ENCODE measurements at regions not wholly inside any gene's neighbourhood (a gene's known extent, or its start where the extent isn't known, plus 50 kb on each side); places are given as distances from the start of the nearest gene placed in this dataset.

DNA sequence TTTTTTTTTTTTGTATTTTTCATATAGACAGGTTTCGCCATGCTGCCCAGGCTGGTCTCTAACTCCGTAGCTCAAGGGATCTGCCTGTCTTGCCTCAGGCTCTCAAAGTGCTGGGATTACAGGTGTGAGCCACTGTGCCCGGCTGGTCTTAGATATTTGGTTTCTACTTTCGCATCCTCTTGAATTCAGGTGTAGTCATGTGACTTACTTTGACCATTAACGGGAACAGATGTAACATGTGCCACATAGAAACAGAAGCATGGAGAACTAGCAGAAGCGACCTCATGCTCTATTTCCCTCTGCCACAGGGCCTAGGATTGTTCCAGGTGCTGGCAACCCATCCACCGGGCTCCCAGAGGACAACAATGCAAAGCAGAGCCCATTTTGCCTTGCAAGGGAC is 166.6 kb downstream of the CYLD start:
- no peaks in the 10 kb centered on the region for H3K9me3 ChIP-seq

GRCh38 chr16:50906454-50906853 is 164.6 kb downstream of the CYLD start:
- no peak for TF ChIP-seq CTCF (IDR thresholded peaks at IDR 0.05; ENCODE audit: low read depth, low read length)
- Histone ChIP-seq H3K9me3 (no peaks in the 10 kb centered on the region), H3K36me3 (no peaks in the 10 kb centered on the region), H3K27me3 (peaks cover 4% of the 10 kb centered on the region; the same call in 1 of the 2 replicates), H3K4me3 (ENCODE audit: low read depth, low read length) (no peak overlapping the region), H3K4me1 (no peaks in the 10 kb centered on the region)
- no peak for DNase-seq

More for the DNA sequence above, 166.6 kb downstream of the CYLD start:
- H3K4me1 ChIP-seq: no peaks in the 10 kb centered on the region
- DNase-seq: no peak
- TF ChIP-seq CTCF (IDR thresholded peaks at IDR 0.05; ENCODE audit: low read depth, low read length): no peak
- H3K36me3 ChIP-seq: no peaks in the 10 kb centered on the region
- H3K27me3 ChIP-seq: peaks cover 4% of the 10 kb centered on the region; the same call in 1 of the 2 replicates
- no peak overlapping the region for H3K4me3 ChIP-seq (ENCODE audit: low read depth, low read length)

DNA sequence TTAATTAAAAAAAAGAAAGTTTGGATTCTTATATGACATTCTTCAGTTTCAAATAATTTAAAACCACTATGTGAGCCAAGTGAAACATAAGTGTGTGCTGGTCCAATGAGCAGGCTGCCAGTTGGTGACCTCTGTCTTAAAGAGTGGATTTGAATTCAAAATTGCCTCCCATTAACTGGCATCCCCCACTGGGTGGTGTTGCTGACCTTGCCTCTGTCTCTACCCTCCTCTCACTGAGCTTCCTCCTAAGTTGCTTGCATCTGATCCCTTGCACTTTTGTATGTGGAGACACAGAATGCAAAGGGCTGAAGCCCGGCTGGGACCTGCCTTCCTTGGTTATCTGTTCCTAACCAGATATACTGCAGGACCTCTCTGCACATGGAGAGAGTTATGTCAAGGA is 160.6 kb downstream of the CYLD start:
- H3K9me3 ChIP-seq: no peaks in the 10 kb centered on the region
- no peak for TF ChIP-seq CTCF (IDR thresholded peaks at IDR 0.05; ENCODE audit: low read depth, low read length)
- no peaks in the 10 kb centered on the region for H3K36me3 ChIP-seq
- H3K27me3 ChIP-seq: no peaks in the 10 kb centered on the region
- no peak for DNase-seq
- H3K4me3 ChIP-seq (ENCODE audit: low read depth, low read length): no peak overlapping the region
- no peaks in the 10 kb centered on the region for H3K4me1 ChIP-seq

DNA sequence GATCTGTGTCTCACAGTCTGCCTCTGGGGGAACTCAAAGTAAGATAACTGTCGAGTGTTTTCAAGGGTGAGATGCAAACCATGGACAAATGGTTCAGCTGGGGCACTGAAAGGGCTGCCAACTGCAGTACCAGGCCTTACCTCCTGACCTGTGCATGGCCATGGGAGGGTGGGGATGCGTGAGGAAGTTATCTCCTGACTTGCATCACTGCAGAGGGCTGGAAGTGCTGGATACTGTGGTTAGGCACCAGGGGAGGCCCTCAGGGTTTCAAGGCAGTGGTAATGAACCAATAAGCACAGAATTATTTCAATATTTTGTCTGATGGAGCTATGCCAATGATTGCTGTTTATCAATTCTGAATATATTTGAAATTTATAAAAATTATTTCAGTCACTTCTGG is 159.2 kb downstream of the CYLD start:
- Histone ChIP-seq H3K36me3 (no peaks in the 10 kb centered on the region), H3K9me3 (no peaks in the 10 kb centered on the region), H3K4me3 (ENCODE audit: low read depth, low read length) (no peak overlapping the region), H3K4me1 (no peaks in the 10 kb centered on the region), H3K27me3 (no peaks in the 10 kb centered on the region)
- no peak for TF ChIP-seq CTCF (IDR thresholded peaks at IDR 0.05; ENCODE audit: low read depth, low read length)
- no peak for DNase-seq

- Histone ChIP-seq H3K4me1 (no peaks in the 10 kb centered on the region), H3K36me3 (no peaks in the 10 kb centered on the region), H3K4me3 (ENCODE audit: low read depth, low read length) (no peak overlapping the region), H3K9me3 (no peaks in the 10 kb centered on the region), H3K27me3 (no peaks in the 10 kb centered on the region)
- no peak for TF ChIP-seq CTCF (IDR thresholded peaks at IDR 0.05; ENCODE audit: low read depth, low read length)
- DNase-seq: no peak
These were observed 158.6 kb downstream of the CYLD start for GRCh38 chr16:50900391-50900942.

DNA sequence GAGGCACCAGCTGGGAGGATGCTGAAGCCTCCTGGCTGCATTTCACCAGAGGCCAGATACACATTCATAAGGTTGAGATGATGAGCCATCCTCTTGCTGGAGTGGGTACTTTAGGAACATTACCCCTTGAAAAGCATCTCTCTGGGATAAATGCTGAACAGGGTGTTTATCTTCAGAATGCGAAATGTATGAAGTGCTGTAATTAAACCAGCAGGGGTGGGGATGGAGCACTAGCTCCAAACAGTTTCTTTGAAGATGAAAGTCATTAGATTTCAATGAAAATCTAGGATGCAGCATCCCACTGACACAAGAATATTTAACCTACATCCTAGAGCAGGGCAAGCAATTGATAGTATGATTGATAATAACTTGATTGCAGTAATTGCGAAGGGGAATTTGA is 158.1 kb downstream of the CYLD start:
- Histone ChIP-seq H3K4me1 (no peaks in the 10 kb centered on the region), H3K36me3 (no peaks in the 10 kb centered on the region), H3K4me3 (ENCODE audit: low read depth, low read length) (no peak overlapping the region), H3K9me3 (no peaks in the 10 kb centered on the region), H3K27me3 (no peaks in the 10 kb centered on the region)
- TF ChIP-seq CTCF (IDR thresholded peaks at IDR 0.05; ENCODE audit: low read depth, low read length): no peak
- DNase-seq: no peak

Data from BE2C (cell line).